ENCODE measurements at regions not wholly inside any gene's neighbourhood (a gene's known extent, or its start where the extent isn't known, plus 50 kb on each side); places are given as distances from the start of the nearest gene placed in this dataset.
"Not testable (repeated sequence)": the region's sequence is repeated elsewhere in the genome, so short reads cannot be mapped to it uniquely, and the experiment has no call there.

- H3K4me3 ChIP-seq (ENCODE audit: low read depth, low read length) = no peak overlapping the region
- no peak for DNase-seq (ENCODE audit: extremely low spot score)
- 34% methylated on average over 6 of the region's 6 CpGs for WGBS
- no peaks in the 10 kb centered on the region for H3K36me3 ChIP-seq (ENCODE audit: insufficient read depth)
- H3K27ac ChIP-seq (ENCODE audit: low read depth) = no peak overlapping the region
- H3K4me1 ChIP-seq (ENCODE audit: insufficient read depth) = no peaks in the 10 kb centered on the region
Observed at GRCh38 chr20:1801929-1802306, 93.3 kb upstream of the SIRPA start.

GRCh38 chr20:1801225-1801928, 93.8 kb upstream of the SIRPA start:
- H3K4me1 ChIP-seq (ENCODE audit: insufficient read depth) = no peaks in the 10 kb centered on the region
- no peak overlapping the region for H3K27ac ChIP-seq (ENCODE audit: low read depth)
- WGBS = 78% methylated on average over 5 of the region's 5 CpGs
- DNase-seq (ENCODE audit: extremely low spot score) = no peak
- H3K36me3 ChIP-seq (ENCODE audit: insufficient read depth) = no peaks in the 10 kb centered on the region
- H3K4me3 ChIP-seq (ENCODE audit: low read depth, low read length) = no peak overlapping the region

- H3K27ac ChIP-seq (ENCODE audit: low read depth) = no peak overlapping the region
- WGBS = 28% methylated on average over 3 of the region's 3 CpGs
- H3K4me1 ChIP-seq (ENCODE audit: insufficient read depth) = no peaks in the 10 kb centered on the region
- DNase-seq (ENCODE audit: extremely low spot score) = no peak
- H3K36me3 ChIP-seq (ENCODE audit: insufficient read depth) = no peaks in the 10 kb centered on the region
- no peak overlapping the region for H3K4me3 ChIP-seq (ENCODE audit: low read depth, low read length)
Observed at GRCh38 chr20:1800777-1801176, 94.4 kb upstream of the SIRPA start.

GRCh38 chr20:1800180-1800579, 95.0 kb upstream of the SIRPA start:
- Histone ChIP-seq H3K27ac (ENCODE audit: low read depth) (no peak overlapping the region), H3K4me1 (ENCODE audit: insufficient read depth) (no peaks in the 10 kb centered on the region), H3K36me3 (ENCODE audit: insufficient read depth) (no peaks in the 10 kb centered on the region), H3K4me3 (ENCODE audit: low read depth, low read length) (no peak overlapping the region)
- 55% methylated on average over 2 of the region's 2 CpGs for WGBS
- DNase-seq (ENCODE audit: extremely low spot score) = no peak

GRCh38 chr20:1799746-1800145, 95.5 kb upstream of the SIRPA start:
- DNase-seq (ENCODE audit: extremely low spot score); H3K4me3 ChIP-seq (ENCODE audit: low read depth, low read length); H3K27ac ChIP-seq (ENCODE audit: low read depth); H3K4me1 ChIP-seq (ENCODE audit: insufficient read depth); H3K36me3 ChIP-seq (ENCODE audit: insufficient read depth): not testable (repeated sequence)
- WGBS = 90% methylated on average over 14 of the region's 14 CpGs

GRCh38 chr20:1798982-1799381, 96.2 kb upstream of the SIRPA start:
- Histone ChIP-seq H3K27ac (ENCODE audit: low read depth) (no peak overlapping the region), H3K4me1 (ENCODE audit: insufficient read depth) (no peaks in the 10 kb centered on the region), H3K36me3 (ENCODE audit: insufficient read depth) (no peaks in the 10 kb centered on the region), H3K4me3 (ENCODE audit: low read depth, low read length) (no peak overlapping the region)
- WGBS = 58% methylated on average over 2 of the region's 2 CpGs
- no peak for DNase-seq (ENCODE audit: extremely low spot score)

- no peak for DNase-seq (ENCODE audit: extremely low spot score)
- H3K27ac ChIP-seq (ENCODE audit: low read depth) = no peak overlapping the region
- 96% methylated on average over 2 of the region's 2 CpGs for WGBS
Observed at GRCh38 chr20:1793821-1794220, 101.4 kb upstream of the SIRPA start.

GRCh38 chr20:1792274-1792673, 102.9 kb upstream of the SIRPA start:
- DNase-seq (ENCODE audit: extremely low spot score) = no peak
- no peak overlapping the region for H3K27ac ChIP-seq (ENCODE audit: low read depth)
- H3K4me1 ChIP-seq (ENCODE audit: insufficient read depth) = no peaks in the 10 kb centered on the region
- H3K4me3 ChIP-seq (ENCODE audit: low read depth, low read length) = no peak overlapping the region
- no peaks in the 10 kb centered on the region for H3K36me3 ChIP-seq (ENCODE audit: insufficient read depth)
- 71% methylated on average over 2 of the region's 2 CpGs for WGBS

More at GRCh38 chr20:1793821-1794220, 101.4 kb upstream of the SIRPA start:
- Histone ChIP-seq H3K36me3 (ENCODE audit: insufficient read depth) (no peaks in the 10 kb centered on the region), H3K4me3 (ENCODE audit: low read depth, low read length) (no peak overlapping the region), H3K4me1 (ENCODE audit: insufficient read depth) (no peaks in the 10 kb centered on the region)

GRCh38 chr20:1790386-1790785, 104.8 kb upstream of the SIRPA start:
- H3K36me3 ChIP-seq (ENCODE audit: insufficient read depth) = no peaks in the 10 kb centered on the region
- H3K27ac ChIP-seq (ENCODE audit: low read depth) = no peak overlapping the region
- WGBS = 24% methylated on average over 3 of the region's 3 CpGs
- no peak overlapping the region for H3K4me3 ChIP-seq (ENCODE audit: low read depth, low read length)
- H3K4me1 ChIP-seq (ENCODE audit: insufficient read depth) = no peaks in the 10 kb centered on the region
- no peak for DNase-seq (ENCODE audit: extremely low spot score)

- Histone ChIP-seq H3K36me3 (ENCODE audit: insufficient read depth) (no peaks in the 10 kb centered on the region), H3K27ac (ENCODE audit: low read depth) (no peak overlapping the region), H3K4me3 (ENCODE audit: low read depth, low read length) (no peak overlapping the region), H3K4me1 (ENCODE audit: insufficient read depth) (no peaks in the 10 kb centered on the region)
- no peak for DNase-seq (ENCODE audit: extremely low spot score)
- 77% methylated on average over 4 of the region's 4 CpGs for WGBS
Observed at GRCh38 chr20:1788044-1788443, 107.2 kb upstream of the SIRPA start.

- Histone ChIP-seq H3K27ac (ENCODE audit: low read depth) (no peak overlapping the region), H3K36me3 (ENCODE audit: insufficient read depth) (no peaks in the 10 kb centered on the region), H3K4me3 (ENCODE audit: low read depth, low read length) (no peak overlapping the region), H3K4me1 (ENCODE audit: insufficient read depth) (no peaks in the 10 kb centered on the region)
- 45% methylated on average over 6 of the region's 6 CpGs for WGBS
- DNase-seq (ENCODE audit: extremely low spot score) = no peak
Observed at GRCh38 chr20:1786486-1786885, 108.7 kb upstream of the SIRPA start.

- no peak overlapping the region for H3K4me3 ChIP-seq (ENCODE audit: low read depth, low read length)
- no peak for DNase-seq (ENCODE audit: extremely low spot score)
- no peaks in the 10 kb centered on the region for H3K4me1 ChIP-seq (ENCODE audit: insufficient read depth)
- H3K36me3 ChIP-seq (ENCODE audit: insufficient read depth) = no peaks in the 10 kb centered on the region
- WGBS = 80% methylated on average over 4 of the region's 4 CpGs
- no peak overlapping the region for H3K27ac ChIP-seq (ENCODE audit: low read depth)
Observed at GRCh38 chr20:1784586-1784985, 110.6 kb upstream of the SIRPA start.

- Histone ChIP-seq H3K27ac (ENCODE audit: low read depth) (no peak overlapping the region), H3K4me3 (ENCODE audit: low read depth, low read length) (no peak overlapping the region), H3K36me3 (ENCODE audit: insufficient read depth) (no peaks in the 10 kb centered on the region), H3K4me1 (ENCODE audit: insufficient read depth) (no peaks in the 10 kb centered on the region)
- DNase-seq (ENCODE audit: extremely low spot score) = no peak
- 75% methylated on average over 4 of the region's 4 CpGs for WGBS
Observed at GRCh38 chr20:1783245-1783644, 112.0 kb upstream of the SIRPA start.

- H3K36me3 ChIP-seq (ENCODE audit: insufficient read depth) = no peaks in the 10 kb centered on the region
- H3K27ac ChIP-seq (ENCODE audit: low read depth) = no peak overlapping the region
- H3K4me1 ChIP-seq (ENCODE audit: insufficient read depth) = no peaks in the 10 kb centered on the region
- WGBS = 79% methylated on average over 3 of the region's 3 CpGs
- DNase-seq (ENCODE audit: extremely low spot score) = no peak
- no peak overlapping the region for H3K4me3 ChIP-seq (ENCODE audit: low read depth, low read length)
Observed at GRCh38 chr20:1782181-1782580, 113.0 kb upstream of the SIRPA start.

- DNase-seq (ENCODE audit: extremely low spot score) = no peak
- Histone ChIP-seq H3K4me3 (ENCODE audit: low read depth, low read length) (no peak overlapping the region), H3K4me1 (ENCODE audit: insufficient read depth) (peaks cover 3% of the 10 kb centered on the region), H3K27ac (ENCODE audit: low read depth) (no peak overlapping the region), H3K36me3 (ENCODE audit: insufficient read depth) (no peaks in the 10 kb centered on the region)
- 87% methylated on average over 5 of the region's 5 CpGs for WGBS
Observed at GRCh38 chr20:1779567-1779966, 115.6 kb upstream of the SIRPA start.

All from urinary bladder (tissue), 3 donors.